NOMO-1 treated with DMSO at 0.1 percent for 48 hours (cell line): ENCODE measurements at regions not wholly inside any gene's neighbourhood (a gene's known extent, or its start where the extent isn't known, plus 50 kb on each side); places are given as distances from the start of the nearest gene placed in this dataset.

Experiments used
- DNase-seq: peaks from one replicate; lab custom pipeline; 2025; ENCODE audit not compliant: unreplicated experiment; lab: John Stamatoyannopoulos, UW

DNA sequence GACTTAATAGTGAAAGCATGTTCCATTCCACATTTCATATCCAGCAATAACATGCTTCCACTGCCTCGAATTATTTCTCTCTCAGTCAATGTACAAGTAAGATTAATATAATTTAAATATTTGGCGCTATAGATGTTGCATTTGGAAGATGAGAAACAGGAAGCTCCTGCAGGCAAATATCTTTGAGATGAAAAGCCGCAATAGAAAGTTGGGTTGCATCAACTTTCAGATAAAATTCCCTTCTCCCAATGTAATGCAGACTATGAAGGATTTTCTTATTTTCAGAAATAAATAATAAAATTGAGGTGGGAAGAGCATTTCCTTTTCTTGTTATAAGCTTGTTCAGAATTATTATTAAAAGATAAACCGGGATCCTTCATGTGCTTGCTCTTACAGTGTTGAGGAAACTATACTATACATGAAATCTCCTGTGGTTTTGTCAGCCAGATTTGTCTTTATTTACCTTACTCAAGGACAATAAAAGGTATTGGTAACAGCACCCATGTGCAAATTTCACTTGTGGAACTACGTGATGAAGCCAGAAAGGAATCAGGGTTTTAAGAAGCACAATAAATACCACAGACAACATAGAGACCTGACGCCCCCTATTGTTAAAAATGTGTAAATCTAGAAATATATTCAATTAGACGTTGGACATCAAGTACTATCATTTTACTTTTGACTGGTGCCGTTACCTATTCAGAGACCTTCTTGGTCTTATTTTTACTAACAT, 307.0 kb downstream of the ARPP21 start:
- peak; percentile 22 for DNase-seq

GRCh38 chr3:35946854-35947515, 307.7 kb downstream of the ARPP21 start:
- DNase-seq = no peak

DNA sequence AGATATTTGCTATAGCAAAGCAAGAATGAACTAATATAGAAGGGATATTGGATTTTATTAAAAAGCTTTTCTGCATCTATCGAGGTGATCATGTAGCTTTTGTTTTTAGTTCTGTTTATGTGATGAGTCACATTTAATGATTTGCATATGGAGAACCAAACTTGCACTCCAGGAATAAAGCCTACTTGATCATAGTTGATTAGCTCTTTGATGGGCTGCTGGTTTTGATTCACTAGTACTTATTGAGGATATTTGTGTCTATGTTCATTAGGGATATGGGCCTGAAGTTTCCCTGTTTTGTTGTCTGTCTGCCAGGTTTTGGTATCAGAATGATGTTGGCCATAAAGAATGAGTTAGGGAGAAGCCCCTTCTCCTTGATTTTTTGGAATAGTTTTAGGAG, 310.7 kb downstream of the ARPP21 start:
- no peak for DNase-seq

DNA sequence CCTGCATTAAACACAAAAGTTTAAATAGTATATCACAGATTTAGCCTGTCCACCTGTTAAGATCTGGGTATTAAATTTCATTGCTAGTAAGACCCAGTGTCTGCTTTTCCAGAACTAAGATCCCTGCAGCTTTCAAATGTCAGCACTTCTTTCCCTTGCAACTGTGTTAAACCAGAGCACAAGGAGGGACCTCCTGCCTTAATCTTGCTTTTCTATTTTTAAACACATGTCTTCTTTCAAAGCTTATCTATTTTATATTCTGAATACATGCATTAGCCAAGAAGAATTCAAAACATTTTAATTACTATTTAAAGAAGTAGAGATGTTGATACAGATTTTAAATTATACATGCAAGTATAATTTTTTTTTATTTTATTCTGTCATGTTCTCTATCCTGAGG, 315.1 kb downstream of the ARPP21 start:
- DNase-seq = no peak

GRCh38 chr3:35965908-35966307, 326.6 kb downstream of the ARPP21 start:
- peak; percentile 39 for DNase-seq

DNA sequence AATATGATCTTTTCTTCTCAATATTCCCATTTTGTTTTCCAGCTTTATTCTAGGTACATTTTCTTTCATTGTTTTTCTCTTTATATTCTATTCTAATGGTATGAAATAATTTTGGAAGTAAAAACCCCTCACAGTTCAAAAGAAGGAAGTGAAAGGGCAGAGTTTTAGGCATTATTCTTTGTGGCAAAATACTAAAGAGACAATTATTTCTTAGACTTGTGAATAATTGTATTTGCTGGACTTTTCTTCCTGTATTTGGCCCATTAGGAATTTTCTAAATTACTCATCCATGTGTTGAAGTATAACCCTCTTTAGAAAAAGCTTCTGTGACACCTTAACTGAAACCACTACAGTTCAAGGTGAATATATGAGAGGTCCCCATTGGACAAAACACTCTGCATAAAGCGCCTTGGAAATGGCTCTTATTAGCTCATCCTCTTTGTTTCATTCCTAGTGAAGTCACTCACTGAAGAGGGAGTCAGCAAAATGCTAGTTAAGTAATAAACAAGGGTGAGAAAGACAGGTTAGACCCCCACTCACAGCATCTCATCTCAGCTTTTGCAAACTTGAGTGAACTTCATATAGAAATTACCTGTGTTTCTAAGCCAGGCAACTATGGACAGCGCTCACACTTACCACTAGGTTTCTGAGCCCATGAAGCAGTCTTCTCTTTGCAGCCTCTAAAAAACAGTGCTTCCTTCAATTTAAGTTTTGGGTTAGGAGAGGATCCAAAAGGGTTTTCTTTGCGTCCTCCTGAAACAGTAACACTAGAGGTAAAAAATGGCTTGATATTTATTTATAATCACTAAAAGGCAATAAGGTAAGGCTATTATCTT, 327.5 kb downstream of the ARPP21 start:
- DNase-seq = peak; percentile 53

GRCh38 chr3:35968043-35968622, 328.8 kb downstream of the ARPP21 start:
- no peak for DNase-seq

DNA sequence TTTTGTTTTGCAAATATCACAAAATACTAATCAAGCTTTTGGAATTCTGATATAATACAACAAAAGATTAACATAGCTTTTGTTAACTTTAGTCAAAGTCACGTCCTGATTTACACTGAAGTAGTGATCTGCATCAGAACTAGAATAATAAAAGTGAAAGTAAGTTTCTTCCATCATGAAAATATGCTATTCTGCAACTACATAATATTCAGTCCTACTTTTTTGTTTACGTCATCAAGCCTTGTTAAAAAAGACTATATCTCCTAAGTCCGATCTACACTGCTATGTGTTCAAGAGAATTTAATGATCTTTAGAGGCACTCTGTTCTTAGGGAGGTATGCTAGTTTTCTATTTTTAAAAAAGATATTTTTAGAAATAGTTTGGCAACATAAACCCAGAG, 330.1 kb downstream of the ARPP21 start:
- DNase-seq = no peak

- DNase-seq = no peak
Observed at GRCh38 chr3:35970793-35971192, 331.5 kb downstream of the ARPP21 start.

- DNase-seq = no peak
Observed at GRCh38 chr3:35971686-35972085, 332.4 kb downstream of the ARPP21 start.

DNA sequence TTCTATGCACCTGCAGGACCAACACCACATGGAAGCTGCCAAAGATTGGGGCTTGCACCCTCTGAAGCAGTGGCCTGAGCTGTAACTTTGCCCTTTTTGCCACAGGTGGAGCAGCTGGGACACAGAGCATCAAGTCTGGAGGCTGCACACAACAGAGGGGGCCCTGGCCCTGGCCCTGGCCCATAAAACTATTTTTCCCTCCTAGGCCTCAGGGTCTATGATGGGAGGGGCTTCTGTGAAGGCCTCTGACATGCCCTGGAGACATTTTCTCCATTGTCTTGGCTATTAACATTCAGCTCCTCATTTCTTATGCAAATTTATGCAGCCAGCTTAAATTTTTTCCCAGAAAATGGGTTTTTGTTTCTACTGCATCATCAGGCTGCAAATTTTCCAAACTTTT, 335.5 kb downstream of the ARPP21 start:
- no peak for DNase-seq

DNA sequence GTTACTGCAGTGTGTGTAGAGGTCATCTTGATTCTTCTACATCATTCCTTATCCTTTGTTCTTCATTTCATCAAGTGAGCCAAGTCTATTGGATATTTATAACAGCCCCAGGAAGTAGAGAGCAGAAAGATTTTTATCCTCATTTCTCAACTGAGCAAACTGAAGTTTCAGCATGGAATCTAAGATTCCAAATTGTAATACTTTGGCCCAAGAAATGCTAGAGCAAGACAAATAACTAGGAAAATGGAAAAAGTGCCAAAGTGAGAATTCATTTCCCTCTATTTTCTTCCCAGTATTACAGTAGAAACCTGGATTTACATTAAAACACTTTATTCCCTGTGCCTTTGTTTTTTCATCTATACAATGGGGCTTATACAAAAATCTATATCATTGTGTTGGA, 346.8 kb downstream of the ARPP21 start:
- no peak for DNase-seq

DNA sequence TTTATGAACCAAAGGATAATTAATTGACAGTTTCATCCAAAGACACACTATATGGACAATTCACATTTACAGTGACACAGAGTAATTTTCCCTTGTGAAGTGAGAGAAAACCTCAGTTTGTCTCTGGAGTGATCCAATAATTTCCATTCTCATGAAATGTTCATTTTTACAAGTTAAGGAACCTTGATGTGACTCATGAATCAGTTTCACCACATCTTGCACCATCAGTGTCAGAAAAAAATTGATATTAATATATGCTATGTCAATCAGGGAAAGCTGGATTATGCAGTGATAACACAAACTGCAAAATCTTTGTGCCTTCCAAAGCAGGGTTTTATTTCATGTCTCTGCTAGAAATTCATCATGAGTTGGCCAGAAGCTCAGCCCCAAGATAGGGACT, 348.1 kb downstream of the ARPP21 start:
- DNase-seq = no peak

DNA sequence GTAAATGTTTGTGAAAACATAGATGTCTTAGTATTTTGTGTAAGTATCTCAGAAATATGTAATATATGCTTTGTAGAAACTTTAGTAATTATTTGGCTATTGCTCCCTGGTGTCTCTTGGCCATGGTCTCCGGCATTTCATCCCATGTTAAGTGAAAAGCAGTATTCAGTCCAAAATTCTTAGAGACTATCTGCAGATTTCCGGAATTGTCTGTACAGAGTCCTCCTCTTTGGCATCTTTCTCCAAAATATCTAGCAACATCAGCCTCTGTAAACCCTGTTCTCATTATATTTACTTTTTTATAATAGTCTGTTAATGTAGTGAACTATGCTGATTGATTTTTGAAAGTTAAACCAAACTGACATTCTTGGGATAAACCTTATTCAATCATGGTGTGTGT, 352.7 kb downstream of the ARPP21 start:
- DNase-seq = no peak

DNA sequence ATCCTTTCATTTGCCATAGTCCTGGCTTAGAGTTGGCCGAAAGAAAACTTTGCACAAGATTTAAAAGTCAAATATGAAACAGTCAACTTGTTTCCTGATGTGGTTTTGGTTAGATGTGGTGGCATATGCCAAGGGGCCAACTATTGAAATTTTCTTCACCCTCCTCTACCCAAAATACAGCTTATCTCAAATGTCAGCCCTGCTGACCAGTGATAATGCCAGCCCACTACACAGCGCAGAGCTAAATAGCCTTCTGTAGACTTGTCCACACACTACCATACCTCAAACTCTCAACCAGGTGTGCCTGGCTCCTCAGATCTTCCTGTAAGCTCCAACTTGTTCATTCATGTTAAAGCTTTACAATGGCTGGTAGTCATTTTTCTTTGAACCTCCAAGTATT, 368.5 kb upstream of the STAC start:
- no peak for DNase-seq

GRCh38 chr3:36013425-36013824, 366.9 kb upstream of the STAC start:
- DNase-seq = no peak

DNA sequence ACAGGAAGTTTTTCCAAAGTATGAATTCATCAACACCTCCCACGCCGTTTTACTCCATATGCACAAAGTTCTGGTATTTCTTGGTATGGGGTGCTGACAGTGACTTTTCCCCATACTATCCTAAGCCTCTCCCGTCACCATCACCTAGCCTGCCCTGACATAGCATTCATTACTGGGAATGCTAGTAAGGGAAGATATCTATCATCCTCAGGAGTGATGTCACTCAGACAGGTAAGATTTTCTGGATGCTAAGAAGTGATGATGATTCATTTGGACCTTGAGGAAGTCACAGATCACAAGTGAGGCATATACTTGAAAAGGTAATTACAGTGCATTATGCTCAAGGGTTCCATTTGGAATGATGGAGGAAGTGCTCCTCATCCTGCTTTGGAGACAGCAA, 355.1 kb upstream of the STAC start:
- no peak for DNase-seq

DNA sequence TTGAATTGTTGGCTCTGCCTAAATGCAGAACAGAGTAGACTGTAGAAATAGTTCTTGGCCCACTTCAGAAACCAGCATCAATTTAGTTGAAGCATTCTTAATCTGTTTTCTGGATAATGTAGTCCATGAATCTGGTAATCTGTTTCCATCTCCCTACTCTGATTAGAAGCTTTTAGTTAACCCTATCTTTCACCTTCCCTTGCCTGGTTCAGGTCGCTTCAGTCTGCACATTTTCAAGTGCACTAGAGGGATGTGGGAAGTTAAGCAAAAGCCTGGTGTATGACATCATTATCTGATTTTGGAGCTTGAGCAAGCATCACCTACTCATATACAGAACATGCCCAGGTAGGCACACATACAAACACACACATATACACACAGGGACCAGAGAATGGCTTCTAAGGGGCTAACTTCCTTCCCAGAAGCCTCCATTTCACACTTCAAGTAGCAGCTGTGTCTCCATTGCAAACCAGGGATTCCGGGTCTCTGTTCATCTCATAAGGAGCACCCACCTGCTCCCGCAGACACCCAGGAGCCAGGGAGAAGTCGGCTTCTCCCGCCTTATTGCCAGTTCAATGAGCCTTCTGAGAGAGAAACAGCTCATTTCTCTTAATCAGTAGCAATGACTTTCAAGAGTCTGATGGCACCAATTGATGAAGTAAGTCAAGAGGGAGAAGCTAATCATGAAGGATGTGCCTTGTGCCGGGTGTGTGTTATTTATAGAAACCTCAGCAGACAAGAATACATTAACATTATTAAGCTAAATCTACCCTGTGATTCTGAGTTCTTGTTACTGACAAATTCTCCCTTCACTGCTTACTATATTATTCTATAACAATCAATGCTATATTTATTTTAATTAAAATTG, 347.9 kb upstream of the STAC start:
- DNase-seq = no peak

DNA sequence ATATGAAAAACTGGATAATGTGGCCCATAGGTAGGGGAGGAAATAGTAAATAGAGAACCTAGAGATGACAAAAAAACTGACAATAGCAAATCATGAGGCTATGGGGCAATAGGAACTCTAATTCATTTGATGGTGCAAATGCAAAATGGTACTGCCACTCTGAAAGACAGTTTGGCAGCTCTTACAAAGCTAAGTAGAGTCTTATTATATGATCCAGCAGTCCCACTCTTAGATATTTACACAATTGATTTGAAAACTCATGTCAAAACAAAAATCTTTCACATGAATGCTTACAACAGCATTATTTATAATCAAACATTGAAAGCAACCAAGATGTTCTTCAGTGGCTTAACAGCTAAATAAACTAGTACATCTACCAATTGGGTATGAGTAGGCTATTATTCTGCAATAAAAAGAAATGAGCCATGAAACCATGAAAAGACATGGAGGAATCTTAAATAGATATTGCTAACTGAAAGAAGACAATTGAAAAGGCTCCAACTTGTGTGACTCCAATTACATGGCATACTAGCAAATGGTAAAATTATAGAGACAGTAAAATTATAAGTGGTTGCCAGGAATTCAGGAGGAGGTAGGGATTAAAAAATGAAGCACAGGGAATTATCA, 321.8 kb upstream of the STAC start:
- no peak for DNase-seq

DNA sequence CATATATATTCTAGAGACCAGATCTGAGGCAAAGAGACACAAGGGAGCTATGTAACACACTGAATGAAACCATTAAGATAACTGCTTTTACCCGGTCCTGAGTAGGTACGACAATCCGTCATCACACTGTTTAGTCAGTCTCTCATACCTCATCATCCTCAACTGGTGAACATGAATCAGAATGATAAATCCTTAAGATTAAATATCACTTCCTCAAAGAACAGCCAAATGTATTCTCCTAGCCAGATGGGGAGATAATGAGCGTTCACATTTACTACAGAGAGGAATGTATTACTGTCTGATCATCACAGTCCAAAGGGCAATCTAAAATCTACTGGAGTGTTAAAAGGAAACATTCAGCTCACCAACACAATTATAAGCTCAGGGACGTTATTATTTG, 319.4 kb upstream of the STAC start:
- no peak for DNase-seq
